Islet precursor cell (in vitro differentiated cells): ENCODE measurements at regions not wholly inside any gene's neighbourhood (a gene's known extent, or its start where the extent isn't known, plus 50 kb on each side); places are given as distances from the start of the nearest gene placed in this dataset.
A peak's percentile ranks its signal among the peaks of the same experiment; 100 is the strongest.

Experiments used
- DNase-seq: peaks from one replicate; pipeline ENCODE4 v3.0.0-alpha.2; 2018

DNA sequence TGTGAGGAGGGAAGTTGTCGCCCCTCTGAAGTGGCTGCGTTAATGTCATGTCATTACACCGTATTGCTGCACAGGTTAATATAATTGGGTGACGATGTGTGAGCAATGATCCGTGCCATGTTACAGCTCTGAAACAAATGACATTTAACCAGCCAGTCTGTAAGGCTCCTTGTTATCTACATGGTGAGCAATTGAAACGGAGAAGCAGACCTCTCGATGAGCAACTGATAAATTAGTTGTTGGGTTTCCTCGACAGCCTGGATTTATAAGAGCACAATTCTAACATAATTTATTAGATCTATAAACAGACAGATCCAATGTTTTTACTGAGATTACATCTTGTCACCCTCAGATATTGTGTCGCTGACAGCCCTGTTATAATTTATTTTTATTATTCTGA is 49.9 kb upstream of the MAFB start:
- peak; percentile 18 for DNase-seq

DNA sequence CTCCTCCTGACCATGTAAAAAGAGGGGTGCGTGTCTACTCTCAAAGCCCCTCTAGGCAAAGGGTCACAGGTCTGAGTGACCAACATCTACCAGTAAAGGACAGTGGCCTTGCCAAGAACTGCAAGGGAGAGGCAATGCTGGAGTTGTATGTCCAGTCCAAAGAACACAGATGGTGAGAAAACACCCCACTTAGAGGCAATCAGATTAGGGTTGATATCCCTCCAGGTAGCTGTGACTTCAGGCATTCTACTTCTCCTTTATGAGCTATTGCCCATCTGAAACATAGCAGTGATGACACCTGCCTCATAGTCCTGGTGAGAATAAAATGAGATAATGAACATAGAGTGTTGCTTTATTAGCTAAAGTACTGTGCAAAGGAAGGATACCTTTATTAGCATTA is 50.8 kb upstream of the MAFB start:
- DNase-seq = no peak

DNA sequence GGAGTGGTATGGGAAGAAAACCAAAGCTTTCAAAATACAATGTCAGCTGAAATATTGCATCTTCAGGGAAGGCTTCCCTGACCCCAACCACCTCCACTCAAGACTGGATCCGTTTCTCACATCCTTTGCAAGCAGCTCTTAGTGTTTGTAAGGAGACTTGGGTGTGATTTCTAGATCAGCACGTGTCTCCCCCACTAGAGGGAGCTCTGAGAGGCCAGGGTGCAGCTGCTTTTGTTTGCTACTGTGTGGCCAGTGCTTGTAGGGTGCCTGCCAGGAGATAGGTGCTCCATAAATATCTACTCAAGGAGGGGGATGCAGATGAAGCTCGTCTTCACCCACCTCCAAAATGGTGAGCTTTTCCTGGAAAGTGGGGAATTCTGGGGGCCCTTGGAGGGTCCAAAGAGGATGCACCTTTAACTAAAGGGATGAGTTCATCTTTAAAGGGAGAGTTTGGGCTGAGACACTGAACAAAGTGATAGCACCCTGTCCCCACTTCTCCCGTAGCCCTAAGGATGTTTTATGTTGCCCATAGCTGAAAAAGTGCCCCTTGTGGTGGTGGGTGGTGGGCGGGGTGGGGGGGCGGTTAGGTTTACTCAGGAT is 52.6 kb upstream of the MAFB start:
- peak; percentile 79 for DNase-seq

- DNase-seq = peak; percentile 30
These were observed 54.2 kb upstream of the MAFB start for GRCh38 chr20:40743141-40743775.

- DNase-seq = peak; percentile 41
These were observed 55.2 kb upstream of the MAFB start for GRCh38 chr20:40744072-40744817.

DNA sequence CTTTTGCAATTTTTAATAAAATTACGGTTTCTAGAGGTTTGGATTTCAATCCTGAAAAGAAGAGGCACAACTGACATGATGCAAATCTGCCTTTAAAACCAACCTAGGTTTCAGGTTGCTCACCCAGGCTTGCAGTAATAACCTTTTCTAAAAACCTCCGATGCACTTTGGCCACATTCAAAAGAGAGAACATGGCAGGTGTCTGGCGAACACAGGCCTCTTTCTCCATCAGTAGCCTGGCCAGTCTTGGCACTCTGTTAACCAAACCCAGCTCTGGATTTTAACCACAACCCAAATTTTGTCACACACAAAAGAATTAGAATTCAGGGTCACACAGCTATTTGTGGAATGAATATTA is 55.8 kb upstream of the MAFB start:
- DNase-seq = peak; percentile 11

DNA sequence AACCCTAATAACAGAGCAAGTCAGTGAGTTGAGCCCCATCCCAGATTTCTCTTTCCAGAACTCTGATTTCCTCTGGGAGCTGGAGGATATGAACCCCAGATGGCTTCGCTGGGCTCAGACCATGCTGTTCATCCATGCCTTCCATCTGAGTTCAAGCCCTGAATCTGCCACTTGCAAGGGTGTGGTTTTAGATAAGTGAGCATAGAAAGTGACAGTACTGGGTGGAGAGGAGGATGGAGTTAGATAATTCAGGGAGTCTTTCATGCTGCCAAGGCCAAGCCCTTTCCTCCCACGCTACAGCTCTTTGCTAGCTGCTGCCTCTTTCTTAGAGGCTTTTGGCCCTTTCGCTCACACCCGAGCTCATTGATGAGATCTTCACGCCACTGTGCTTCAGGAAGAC is 57.2 kb upstream of the MAFB start:
- DNase-seq = peak; percentile 20

DNA sequence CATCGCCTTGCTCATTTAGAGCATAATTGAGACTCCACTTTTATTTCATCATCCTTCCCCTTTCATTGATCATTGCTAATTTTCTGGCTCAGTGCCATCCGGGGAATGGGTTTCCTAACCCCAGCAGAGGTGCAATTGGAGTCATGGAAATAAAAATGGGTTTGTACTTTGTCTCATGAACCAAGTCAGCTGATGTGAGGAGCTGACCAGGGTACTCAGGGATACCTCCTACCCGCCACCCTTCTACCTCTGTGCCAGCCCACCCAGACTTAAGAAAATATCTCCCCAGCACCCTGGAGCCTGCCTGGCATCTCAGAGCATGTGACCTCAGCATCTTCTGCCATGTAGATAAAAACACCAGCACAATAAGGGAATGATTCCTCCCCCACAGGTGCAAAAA is 59.1 kb upstream of the MAFB start:
- DNase-seq = peak; percentile 9

DNA sequence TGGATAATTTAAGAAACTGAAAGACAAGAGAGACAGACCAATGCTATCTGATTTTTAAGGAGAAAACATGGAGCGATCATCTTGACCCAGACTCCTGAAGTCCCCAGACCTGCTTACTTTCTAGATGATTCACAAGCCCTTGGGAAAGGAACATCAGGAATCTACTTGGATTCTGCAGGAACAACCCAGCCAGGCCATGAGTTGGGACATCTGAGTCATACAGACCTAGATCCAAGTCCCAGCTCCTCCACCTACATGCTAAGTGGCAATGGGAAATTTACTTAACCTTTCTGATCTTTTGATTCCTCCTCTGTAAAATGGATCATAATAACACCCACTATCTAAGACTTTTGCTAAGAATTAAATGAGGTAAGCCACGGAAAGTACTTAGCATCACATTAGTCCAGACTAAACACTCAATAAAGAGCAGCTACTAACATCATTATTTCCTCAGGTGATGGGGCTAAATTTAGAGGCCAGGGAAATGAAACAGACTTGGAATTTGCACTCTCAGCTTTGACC is 61.0 kb upstream of the MAFB start:
- peak; percentile 41 for DNase-seq

DNA sequence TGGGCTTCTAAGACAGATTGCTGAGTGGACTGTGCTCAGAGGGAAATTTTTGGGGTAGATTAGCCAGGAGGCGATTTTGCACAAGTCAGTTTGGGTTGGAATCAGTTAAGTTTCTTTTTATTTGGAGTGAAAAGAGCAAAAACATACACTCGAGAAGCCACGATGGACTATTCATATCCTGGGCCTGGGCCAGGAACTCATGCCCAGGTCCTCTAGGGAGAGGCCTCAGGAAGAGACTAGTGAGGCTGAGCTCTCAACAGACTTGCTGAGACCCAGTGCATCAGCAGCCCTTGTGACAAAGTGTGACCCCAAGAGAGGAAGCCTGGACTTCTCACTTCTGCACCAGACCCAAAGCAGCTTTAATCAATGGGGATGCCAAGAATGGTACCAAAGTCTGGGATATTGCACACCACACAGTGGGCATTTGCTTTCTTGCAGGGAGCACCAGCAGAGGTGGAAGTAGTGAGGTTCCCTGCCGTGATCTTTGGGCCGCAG is 61.6 kb upstream of the MAFB start:
- peak; percentile 29 for DNase-seq

GRCh38 chr20:40753472-40753871 is 64.4 kb upstream of the MAFB start:
- DNase-seq = peak; percentile 2

- peak; percentile 44 for DNase-seq
These were observed 65.4 kb upstream of the MAFB start for GRCh38 chr20:40754339-40754943.

DNA sequence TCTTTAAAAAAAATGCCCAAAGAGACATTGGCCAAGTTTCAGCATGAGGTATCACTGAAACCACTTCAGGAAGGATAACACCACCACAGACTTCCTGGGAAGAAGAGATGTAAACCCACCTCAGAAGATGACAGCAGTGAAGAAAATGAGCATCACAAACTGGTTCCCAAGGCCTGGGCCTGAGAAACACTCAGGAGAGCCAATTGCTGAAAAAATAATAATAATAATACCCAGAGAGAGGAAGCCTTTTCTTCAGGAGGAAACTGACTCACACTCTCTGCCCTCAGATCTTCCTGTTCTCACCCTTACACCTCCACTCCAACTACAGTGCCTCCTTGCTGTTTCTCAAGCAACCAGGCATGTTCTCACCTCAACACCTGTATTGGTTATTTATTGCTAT is 68.1 kb upstream of the MAFB start:
- DNase-seq = no peak

DNA sequence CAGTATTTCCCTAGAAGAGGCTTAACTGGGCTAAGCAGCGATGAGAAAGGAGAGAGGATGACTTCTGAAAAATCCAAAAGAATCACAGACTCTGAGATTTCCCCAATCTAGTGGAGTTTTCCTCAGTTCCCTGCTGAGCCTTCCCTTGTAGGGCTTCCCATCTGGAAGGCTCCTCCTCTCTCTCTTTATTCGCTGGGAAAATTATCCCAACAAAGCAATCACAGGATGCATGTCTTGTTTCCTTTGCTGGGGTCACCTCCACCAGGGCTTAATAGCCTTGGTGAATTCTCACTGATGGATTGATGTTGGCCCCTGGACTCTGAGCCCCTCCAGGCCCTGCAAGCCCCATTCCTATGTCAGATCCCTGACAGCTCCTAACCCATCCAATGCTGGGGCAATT is 69.8 kb upstream of the MAFB start:
- DNase-seq = no peak

GRCh38 chr20:40760399-40760798 is 71.4 kb upstream of the MAFB start:
- no peak for DNase-seq

GRCh38 chr20:40763646-40764295 is 74.7 kb upstream of the MAFB start:
- DNase-seq = no peak

DNA sequence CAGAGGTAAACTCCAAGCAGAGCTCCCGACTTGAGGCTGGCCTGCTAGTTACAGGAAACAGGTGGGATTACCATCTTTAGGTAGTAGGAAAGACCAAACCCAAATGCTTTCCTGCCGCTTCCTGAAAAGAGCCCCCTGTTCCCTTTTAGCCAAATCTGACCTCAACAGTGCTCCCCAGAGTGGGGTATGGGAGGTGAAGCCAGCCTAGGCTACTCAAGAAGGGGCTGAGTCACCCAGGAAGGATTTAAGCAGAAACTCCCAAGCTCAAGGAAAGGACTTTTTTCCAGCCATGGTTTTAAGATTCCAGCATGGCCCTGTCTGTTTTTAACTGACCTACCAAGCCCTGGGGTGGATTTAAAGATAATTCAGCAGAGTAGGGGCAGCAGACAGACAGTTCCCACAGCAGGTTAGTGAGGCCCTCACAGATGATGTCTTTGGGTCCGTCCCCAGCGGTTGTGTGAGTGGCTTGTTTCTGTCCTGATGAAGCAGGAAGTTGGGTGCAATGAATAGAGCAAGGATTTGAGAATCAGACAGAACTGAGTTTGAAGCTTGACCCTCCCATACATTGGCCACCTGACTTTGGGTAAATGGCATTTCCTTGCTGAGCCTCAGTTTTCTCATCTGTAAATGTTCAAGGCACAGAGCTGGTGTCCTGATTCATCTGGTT is 76.9 kb upstream of the MAFB start:
- no peak for DNase-seq

GRCh38 chr20:40766790-40767614 is 78.0 kb upstream of the MAFB start:
- DNase-seq = peak; percentile 39

- peak; percentile 37 for DNase-seq
These were observed 78.5 kb upstream of the MAFB start for GRCh38 chr20:40767615-40767924.

DNA sequence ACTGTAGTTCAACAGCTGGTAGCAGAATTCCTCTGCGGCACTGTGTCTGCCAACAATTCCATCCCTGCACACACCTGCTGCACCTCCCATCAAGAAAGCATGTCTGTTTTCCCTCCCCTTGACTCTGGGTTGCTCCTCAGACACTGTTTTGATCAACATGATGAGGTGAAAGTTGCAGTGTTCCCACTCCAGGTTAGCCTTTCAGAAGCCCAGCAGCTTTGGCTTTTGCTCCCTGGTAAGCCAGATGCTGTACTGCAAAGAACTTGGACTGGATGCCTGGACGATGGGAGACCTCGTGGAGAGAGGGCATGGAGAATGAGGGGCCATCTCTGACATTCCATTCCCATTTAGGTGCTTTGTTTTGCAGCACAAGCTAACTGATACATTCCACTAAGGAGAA is 79.1 kb upstream of the MAFB start:
- DNase-seq = peak; percentile 28

DNA sequence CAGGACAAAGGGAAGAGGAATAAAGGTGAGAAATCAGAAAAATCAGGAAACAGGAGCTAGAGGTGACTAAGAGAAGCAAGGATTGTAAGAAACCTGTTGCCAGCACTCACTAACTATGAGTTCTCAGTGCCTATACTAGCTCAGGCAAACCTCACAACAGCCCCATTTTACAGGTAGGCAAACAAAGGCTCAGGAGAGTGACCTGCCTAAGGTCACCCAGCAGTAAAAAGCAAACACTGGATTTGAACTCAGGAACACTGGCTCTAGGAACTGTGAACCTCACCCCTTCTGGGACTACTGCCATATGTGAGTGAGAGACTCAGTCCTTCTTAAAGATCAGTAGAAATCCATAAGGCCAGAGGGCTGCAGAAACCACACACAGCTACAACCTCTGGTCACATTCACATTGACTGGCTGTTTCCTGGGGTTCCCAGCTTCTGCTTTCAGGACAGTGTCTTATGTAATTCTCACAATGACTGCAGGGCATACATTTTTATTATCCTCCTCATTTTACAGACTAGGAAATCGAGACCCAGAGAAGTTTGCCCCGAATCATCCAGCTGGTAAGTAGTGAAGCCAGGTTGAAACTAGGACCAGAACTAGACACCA is 80.7 kb upstream of the MAFB start:
- peak; percentile 8 for DNase-seq
